ENCODE measurements at regions not wholly inside any gene's neighbourhood (a gene's known extent, or its start where the extent isn't known, plus 50 kb on each side); places are given as distances from the start of the nearest gene placed in this dataset.

DNA sequence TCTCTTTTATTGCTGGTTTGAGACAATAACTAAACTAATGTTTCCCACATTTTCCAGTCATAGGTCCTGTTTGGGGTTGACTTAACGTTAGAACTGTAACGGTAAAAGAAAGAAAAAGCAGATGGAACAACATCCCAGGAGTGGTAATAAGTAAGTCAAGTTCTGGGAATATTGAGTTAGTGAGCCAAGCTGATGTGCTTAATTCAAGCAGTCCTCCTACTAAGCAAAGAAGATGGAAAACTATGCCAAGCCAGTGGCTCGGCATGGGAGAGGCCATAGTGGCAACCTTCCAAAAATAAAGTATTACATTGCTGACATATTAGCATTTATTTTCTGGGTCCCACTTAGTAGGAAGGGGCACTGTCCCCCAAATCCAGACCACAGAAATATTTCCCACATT, 161.7 kb upstream of the CDH5 start:
- FAIRE-seq: no peak
- WGBS, 2 experiments (ENCODE audit: extremely low coverage in 1 of 2, insufficient coverage in 1 of 2, insufficient read length in 1 of 2, insufficient replicate concordance in 2 of 2, low coverage in 1 of 2, low lambda C conversion rate in 2 of 2, missing lambda C conversion rate in 1 of 2): 94% methylated on average over 3 of the region's 3 CpGs; no CpG with 5 or more reads in 1 of the 2 experiments
- no peak overlapping the region for H3K14ac ChIP-seq (ENCODE audit: insufficient read length)
- TF ChIP-seq CBX8 (IDR thresholded peaks at IDR 0.05; ENCODE audit: borderline replicate concordance, low read depth, low read length) (no peak), HDAC2 (IDR thresholded peaks at IDR 0.05; ENCODE audit: borderline replicate concordance in 1 of 2, low read depth in 2 of 2, low read length in 2 of 2) (no peak), SIX5 (IDR thresholded peaks at IDR 0.05; ENCODE audit: low read depth, low read length) (no peak), RNF2 (IDR thresholded peaks at IDR 0.05; ENCODE audit: borderline replicate concordance, low read depth, low read length, missing control alignments, poor library complexity, severe bottlenecking) (no peak), YY1 (IDR thresholded peaks at IDR 0.05; ENCODE audit: low read depth, low read length) (no peak), EGR1 (IDR thresholded peaks at IDR 0.05; ENCODE audit: borderline replicate concordance, low read depth, low read length) (no peak)

More for the DNA sequence above, 161.7 kb upstream of the CDH5 start:
- H2BK20ac ChIP-seq (ENCODE audit: low read length): no peak overlapping the region
- H4K20me1 ChIP-seq (replicated peaks in 1 of 2; ENCODE audit: control insufficient read depth in 1 of 2, insufficient read depth in 2 of 2, low read length in 2 of 2): no peaks in the 10 kb centered on the region
- no peaks in the 10 kb centered on the region for H3K36me3 ChIP-seq (ENCODE audit: control insufficient read depth in 2 of 4, insufficient read depth in 4 of 4, low read length in 3 of 4)
- no peak overlapping the region for H3K4ac ChIP-seq (replicated peaks; ENCODE audit: insufficient read length, low read depth, low read length)
- no peak overlapping the region for H3K56ac ChIP-seq (replicated peaks; ENCODE audit: insufficient read length, low read depth, low read length)
- CTCF ChIA-PET (ENCODE audit: partially characterized antibody): no interaction called here
- no peaks in the 10 kb centered on the region for H3K27me3 ChIP-seq (replicated peaks in 1 of 4; ENCODE audit: control insufficient read depth in 3 of 4, extremely low read depth in 1 of 4, insufficient read depth in 3 of 4, low read length in 3 of 4)
- no peak overlapping the region for H2BK12ac ChIP-seq (ENCODE audit: low read depth, low read length)
- H2BK5ac ChIP-seq (ENCODE audit: low read depth, low read length): no peak overlapping the region
- H3K23ac ChIP-seq (ENCODE audit: insufficient read length): no peak overlapping the region
- no peak overlapping the region for H2BK120ac ChIP-seq (replicated peaks; ENCODE audit: low read depth, low read length)
- POLR2A ChIA-PET (ENCODE audit: partially characterized antibody): no interaction called here
- no peak for DNase-seq (ENCODE audit: low read depth in 1 of 2, low spot score in 2 of 2)
- no peaks in the 10 kb centered on the region for H3K79me2 ChIP-seq (ENCODE audit: control insufficient read depth in 1 of 2, insufficient read depth in 2 of 2, low read length in 2 of 2)
- H2BK15ac ChIP-seq (ENCODE audit: low read length): no peak overlapping the region
- no peak overlapping the region for H3K18ac ChIP-seq (ENCODE audit: extremely low read depth, low read length)
- H4K91ac ChIP-seq (replicated peaks; ENCODE audit: insufficient read length, low read length): no peak overlapping the region
- peaks cover 0 to 5% (median 0%) of the 10 kb centered on the region in 4 experiments; a peak in 1 of 7 replicates for H3K4me1 ChIP-seq (replicated peaks in 1 of 4; ENCODE audit: control insufficient read depth in 3 of 4, insufficient read depth in 4 of 4, low read length in 3 of 4)
- no peak overlapping the region for H2AK5ac ChIP-seq (ENCODE audit: low read depth, low read length)
- no peak overlapping the region for H2AFZ ChIP-seq (ENCODE audit: low read length)
- H3K9me3 ChIP-seq (ENCODE audit: insufficient read depth in 2 of 2, low read depth in 1 of 2, low read length in 1 of 2): no peaks in the 10 kb centered on the region
- H3K9ac ChIP-seq (replicated peaks in 1 of 4; ENCODE audit: extremely low read depth in 1 of 4, low read depth in 3 of 4, low read length in 3 of 4): no peak overlapping the region
- H4K8ac ChIP-seq (ENCODE audit: extremely low read depth, insufficient read depth, low read length): no peak overlapping the region
- H3K23me2 ChIP-seq (ENCODE audit: low read depth, low read length): no peaks in the 10 kb centered on the region
- H3K27ac ChIP-seq (ENCODE audit: low read depth, low read length): no peak overlapping the region
- no peaks in the 10 kb centered on the region for H3K79me1 ChIP-seq (ENCODE audit: low read depth, low read length)
- no peak overlapping the region for H3K4me3 ChIP-seq (ENCODE audit: extremely low read depth in 1 of 4, insufficient read depth in 2 of 4, low read depth in 3 of 4, low read length in 4 of 4)
- no peak overlapping the region for H3K4me2 ChIP-seq (ENCODE audit: insufficient read depth in 1 of 2, low read depth in 2 of 2, low read length in 2 of 2)
- H4K5ac ChIP-seq (ENCODE audit: insufficient read length, low read depth, low read length): no peak overlapping the region

All from H1 (cell line).